Endothelial cell of umbilical vein (primary cell): ENCODE measurements at regions not wholly inside any gene's neighbourhood (a gene's known extent, or its start where the extent isn't known, plus 50 kb on each side); places are given as distances from the start of the nearest gene placed in this dataset.

ENCODE experiments used
- BruUV-seq: library from RNA; stranded (reverse); fragments of 400-500 nt; replicated peaks from 2 replicates; lab custom pipeline; 2021; lab: Mats Ljungman, UMichigan
- CTCF ChIA-PET: fragments of 300-600, 350-600 bp; sonication (Branson Sonifier 250); formaldehyde crosslinking; loops from one replicate; lab custom pipeline; 2021; ENCODE audit warnings: antibody characterized with exemption, inconsistent platforms; lab: Charles Lee
- POLR2A ChIA-PET: fragments of 300-600, 350-600 bp; sonication (Branson Sonifier 250); formaldehyde crosslinking; loops from one replicate; lab custom pipeline; 2021; ENCODE audit warnings: antibody characterized with exemption, inconsistent platforms; lab: Charles Lee
- DNase-seq: peaks from one replicate; pipeline ENCODE4 v3.0.0-alpha.2; 2011; ENCODE audit warnings: low read depth, low spot score
- FAIRE-seq: peaks from 2 replicates; lab custom pipeline; 2011; peaks lifted over from hg19 to GRCh38; lab: Jason Lieb, UNC
- H2AFZ ChIP-seq: 2 replicates; pipeline ENCODE4 v1.6.0; 2012; ENCODE audit warnings: low read depth, low read length, control low read depth, inconsistent platforms
- H3K27ac ChIP-seq: 2 replicates; pipeline ENCODE4 v1.5.1; 2011; ENCODE audit warnings: low read depth, mild to moderate bottlenecking, control low read depth, low read length, moderate library complexity; ENCODE audit not compliant: insufficient read depth
- H3K27me3 ChIP-seq, 2 experiments: 2 replicates each; pipeline versions ENCODE4 v1.6.0 to v1.6.1; 2011; ENCODE audit warnings: low read length in 2 of 2, mixed read lengths in 1 of 2; ENCODE audit not compliant: control insufficient read depth in 2 of 2, insufficient read depth in 2 of 2
- H3K36me3 ChIP-seq, 2 experiments: 2 replicates in 1 of 2; 3 replicates in 1 of 2; pipeline ENCODE4 v1.5.1; 2011; ENCODE audit warnings: low read length in 2 of 2, mild to moderate bottlenecking in 1 of 2, moderate library complexity in 1 of 2; ENCODE audit not compliant: control insufficient read depth in 2 of 2, insufficient read depth in 2 of 2; ENCODE audit errors: extremely low read depth in 1 of 2
- H3K4me1 ChIP-seq: 3 replicates; pipeline ENCODE4 v1.5.1; 2011; ENCODE audit warnings: mild to moderate bottlenecking, low read length; ENCODE audit not compliant: control insufficient read depth, insufficient read depth; ENCODE audit errors: extremely low read depth
- H3K4me2 ChIP-seq: 2 replicates; pipeline ENCODE4 v1.6.1; 2011; ENCODE audit warnings: low read length, control low read depth, mixed read lengths; ENCODE audit not compliant: insufficient read depth
- H3K4me3 ChIP-seq, 3 experiments: fragments of 200-600 bp in 1 of 3; sonication (generic), shearing (Covaris generic) in 1 of 3; replicated peaks in 1 of 3; 2 replicates each; pipeline ENCODE4 v1.5.1; 2011 to 2016; ENCODE audit warnings: control low read depth in 3 of 3, low read length in 3 of 3, mild to moderate bottlenecking in 2 of 3, inconsistent platforms in 1 of 3, low read depth in 1 of 3, moderate library complexity in 1 of 3; ENCODE audit not compliant: insufficient read depth in 1 of 3
- H3K79me2 ChIP-seq: 2 replicates; pipeline ENCODE4 v1.6.0; 2012; ENCODE audit warnings: low read length, inconsistent platforms; ENCODE audit not compliant: control insufficient read depth, insufficient read depth
- H3K9ac ChIP-seq: replicated peaks from 2 replicates; pipeline ENCODE3; 2011; ENCODE audit warnings: low read length, control low read depth; ENCODE audit not compliant: insufficient read depth; ENCODE audit errors: extremely low read depth
- H3K9me1 ChIP-seq: replicated peaks from 3 replicates; pipeline ENCODE4 v1.6.0; 2011; ENCODE audit warnings: mild to moderate bottlenecking, low read length; ENCODE audit not compliant: control insufficient read depth, insufficient read depth; ENCODE audit errors: extremely low read depth
- H3K9me3 ChIP-seq: replicated peaks from 2 replicates; pipeline ENCODE4 v1.5.1; 2012; ENCODE audit warnings: low read length, inconsistent platforms; ENCODE audit not compliant: control insufficient read depth, insufficient read depth
- H4K20me1 ChIP-seq: replicated peaks from 2 replicates; pipeline ENCODE3; 2011; ENCODE audit warnings: mild to moderate bottlenecking, low read length; ENCODE audit not compliant: control insufficient read depth, insufficient read depth; ENCODE audit errors: extremely low read depth
- CTCF ChIP-seq, 2 donors: IDR thresholded peaks; 1 replicate in 1 of 2; 2 replicates in 1 of 2; pipeline ENCODE4 v1.5.1; 2011; ENCODE audit warnings: low read length in 2 of 2, mild to moderate bottlenecking in 2 of 2, moderate library complexity in 2 of 2, control low read depth in 1 of 2, inconsistent platforms in 1 of 2, low read depth in 1 of 2; ENCODE audit not compliant: insufficient read depth in 1 of 2; ENCODE audit errors: extremely low read depth in 1 of 2
- EZH2 ChIP-seq: IDR thresholded peaks from 2 replicates; pipeline ENCODE4 v1.6.1; 2012; ENCODE audit warnings: borderline replicate concordance, low read depth, mild to moderate bottlenecking, moderate library complexity, low read length, inconsistent platforms; ENCODE audit not compliant: severe bottlenecking
- FOS ChIP-seq: IDR thresholded peaks from 2 replicates; pipeline ENCODE4 v1.6.1; 2011; ENCODE audit warnings: mild to moderate bottlenecking, low read length, moderate library complexity, borderline replicate concordance; ENCODE audit not compliant: insufficient read depth
- GATA2 ChIP-seq: IDR thresholded peaks from 2 replicates; pipeline ENCODE4 v1.7.0; 2011; ENCODE audit warnings: low read depth, mild to moderate bottlenecking, moderate library complexity, mixed read lengths, low read length; ENCODE audit not compliant: insufficient read length, insufficient read depth
- JUN ChIP-seq: IDR thresholded peaks from 2 replicates; pipeline ENCODE4 v1.6.1; 2011; ENCODE audit warnings: borderline replicate concordance, low read depth; ENCODE audit not compliant: insufficient read length, insufficient read depth
- MYC ChIP-seq: IDR thresholded peaks from one replicate; pipeline ENCODE4 v1.6.1; 2011; ENCODE audit warnings: mild to moderate bottlenecking, low read depth, low read length
- POLR2A ChIP-seq: IDR thresholded peaks from 2 replicates; pipeline ENCODE4 v1.6.1; 2012; ENCODE audit warnings: low read depth, mild to moderate bottlenecking, control low read depth, low read length
- POLR2AphosphoS5 ChIP-seq: IDR thresholded peaks from 2 replicates; pipeline ENCODE4 v1.6.1; 2012; ENCODE audit warnings: low read depth, mild to moderate bottlenecking, control low read depth, low read length, moderate library complexity; ENCODE audit not compliant: insufficient read depth
- dilution Hi-C: fragments of 300-500 bp; cut with MboI; formaldehyde crosslinking; loops from one replicate; pipeline ENCODE4 v1.15.0; 2019; ENCODE audit warnings: low sequenced_read_pairs; ENCODE audit not compliant: extremely low pct_ligation_motif_present
- intact Hi-C: fragments of 100-400 bp; cut with micrococcal nuclease; formaldehyde crosslinking; loops from one replicate; pipeline ENCODE4 v1.10.0; 2022
- TF ChIP-seq, protein P1 (sequence below): IDR thresholded peaks from 2 replicates; pipeline ENCODE4 v1.6.1; 2011; ENCODE audit not compliant: insufficient read depth, insufficient read length

GRCh38 chr1:29516063-29516820 is 279.9 kb downstream of the PTPRU start:
- no peaks in the 10 kb centered on the region for H3K9me3 ChIP-seq
- DNase-seq (no peak), FAIRE-seq (no peak)
- H3K79me2 ChIP-seq: no peaks in the 10 kb centered on the region
- H3K27me3 ChIP-seq: no peaks in the 10 kb centered on the region
- H3K36me3 ChIP-seq: no peaks in the 10 kb centered on the region
- no peaks in the 10 kb centered on the region for H4K20me1 ChIP-seq
- H3K4me3 ChIP-seq: no peak overlapping the region
- no peaks in the 10 kb centered on the region for H3K9me1 ChIP-seq
- ChIA-PET CTCF (no interaction called here), POLR2A (no interaction called here)
- H2AFZ ChIP-seq: no peak overlapping the region
- H3K27ac ChIP-seq: no peak overlapping the region
- dilution Hi-C loops: no loop called here
- no peak overlapping the region for H3K4me2 ChIP-seq
- no peak overlapping the region for H3K9ac ChIP-seq
- no TSS peak for BruUV-seq
- intact Hi-C loops: no loop called here
- H3K4me1 ChIP-seq: no peaks in the 10 kb centered on the region
- TF ChIP-seq, protein P1, sequence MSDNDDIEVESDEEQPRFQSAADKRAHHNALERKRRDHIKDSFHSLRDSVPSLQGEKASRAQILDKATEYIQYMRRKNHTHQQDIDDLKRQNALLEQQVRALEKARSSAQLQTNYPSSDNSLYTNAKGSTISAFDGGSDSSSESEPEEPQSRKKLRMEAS: no peak
- no peak for TF ChIP-seq FOS
- no peak for TF ChIP-seq EZH2
- no peak for TF ChIP-seq MYC
- TF ChIP-seq CTCF (IDR thresholded peaks at IDR 0.05; ENCODE audit: extremely low read depth in 1 of 2, insufficient read depth in 1 of 2, low read depth in 1 of 2, low read length in 2 of 2): no peak
- no peak for TF ChIP-seq JUN
- no peak for TF ChIP-seq POLR2A
- no peak for TF ChIP-seq GATA2
- no peak for TF ChIP-seq POLR2AphosphoS5
